B cell (primary cell): ENCODE measurements at regions not wholly inside any gene's neighbourhood (a gene's known extent, or its start where the extent isn't known, plus 50 kb on each side); places are given as distances from the start of the nearest gene placed in this dataset.

Experiments used
- ATAC-seq: fragments of 200-7000 bp; cut with Tn5 transposase; one replicate; pipeline ENCODE4 v1.10.0; 2021; ENCODE audit warnings: low read depth, mild to moderate bottlenecking, moderate number of reproducible peaks, moderate library complexity
- CTCF ChIA-PET: fragments of 350-600 bp; sonication (Branson Sonifier 250); formaldehyde crosslinking; loops from one replicate; lab custom pipeline; 2021; ENCODE audit warnings: antibody characterized with exemption, inconsistent platforms; lab: Charles Lee
- POLR2A ChIA-PET: fragments of 350-600 bp; sonication (Branson Sonifier 250); formaldehyde crosslinking; loops from one replicate; lab custom pipeline; 2021; ENCODE audit warnings: antibody characterized with exemption; lab: Charles Lee
- DNase-seq: peaks from one replicate; pipeline ENCODE4 v3.0.0; 2013
- H2AFZ ChIP-seq: 2 replicates; pipeline ENCODE4 v1.6.1; 2012; ENCODE audit warnings: mild to moderate bottlenecking, low read depth, low read length; ENCODE audit not compliant: insufficient read depth, poor library complexity, severe bottlenecking
- H3K27ac ChIP-seq, 2 donors: 1 replicate in 1 of 2; 2 replicates in 1 of 2; pipeline ENCODE4 v1.5.1; 2012 to 2013; ENCODE audit warnings: low read length in 2 of 2, mild to moderate bottlenecking in 2 of 2, moderate library complexity in 1 of 2
- H3K27me3 ChIP-seq, 4 experiments: fragments of 200-600 bp in 1 of 4; sonication (generic) in 1 of 4; replicated peaks in 1 of 4; 1 replicate in 2 of 4; 2 replicates in 2 of 4; pipeline versions ENCODE4 v1.6.1 to v1.7.0; 2013 to 2016; ENCODE audit warnings: low read length in 3 of 4, mild to moderate bottlenecking in 2 of 4, mixed read lengths in 1 of 4, moderate library complexity in 1 of 4; ENCODE audit not compliant: insufficient read depth in 4 of 4, control insufficient read depth in 3 of 4; ENCODE audit errors: control extremely low read depth in 1 of 4
- H3K36me3 ChIP-seq, 2 experiments: replicated peaks in 1 of 2; 1 replicate in 1 of 2; 2 replicates in 1 of 2; pipeline versions ENCODE4 v1.6.1 to v1.7.1; 2013; ENCODE audit warnings: low read length in 1 of 2; ENCODE audit not compliant: insufficient read depth in 2 of 2, control insufficient read depth in 1 of 2; ENCODE audit errors: control extremely low read depth in 1 of 2, extremely low read depth in 1 of 2
- H3K4me1 ChIP-seq, 2 donors: fragments of 200-600 bp in 1 of 2; sonication (generic) in 1 of 2; 1 replicate in 1 of 2; 2 replicates in 1 of 2; pipeline versions ENCODE4 v1.5.1 to v1.6.1; 2013 to 2017; ENCODE audit warnings: low read length in 2 of 2; ENCODE audit not compliant: control insufficient read depth in 2 of 2, insufficient read depth in 2 of 2
- H3K4me2 ChIP-seq: replicated peaks from 2 replicates; pipeline ENCODE3; 2012; ENCODE audit warnings: mild to moderate bottlenecking, low read depth, low read length; ENCODE audit not compliant: poor library complexity, severe bottlenecking
- H3K4me3 ChIP-seq, 5 experiments: fragments of 200-600 bp in 1 of 5; sonication (generic) in 1 of 5; 1 replicate in 3 of 5; 2 replicates in 2 of 5; pipeline versions ENCODE4 v1.5.1 to v1.7.0; 2011 to 2016; ENCODE audit warnings: low read length in 4 of 5, mild to moderate bottlenecking in 4 of 5, low read depth in 2 of 5, control low read depth in 1 of 5, moderate library complexity in 1 of 5; ENCODE audit not compliant: insufficient read depth in 1 of 5; ENCODE audit errors: control extremely low read depth in 1 of 5, extremely low read depth in 1 of 5
- H3K79me2 ChIP-seq: fragments of 200-600 bp; sonication (generic); one replicate; pipeline ENCODE4 v1.6.0; 2016; ENCODE audit warnings: low read length; ENCODE audit not compliant: control insufficient read depth, insufficient read depth
- H3K9ac ChIP-seq: fragments of 200-600 bp; sonication (generic); 2 replicates; pipeline ENCODE4 v1.6.1; 2017; ENCODE audit warnings: mild to moderate bottlenecking, low read length, moderate library complexity
- H3K9me3 ChIP-seq, 3 donors: one replicate each; pipeline versions ENCODE4 v1.6.1 to v1.7.1; 2013; ENCODE audit warnings: low read length in 2 of 3; ENCODE audit not compliant: control insufficient read depth in 2 of 3, insufficient read depth in 1 of 3; ENCODE audit errors: control extremely low read depth in 1 of 3
- H4K20me1 ChIP-seq: 2 replicates; pipeline ENCODE4 v1.6.0; 2012; ENCODE audit warnings: mild to moderate bottlenecking, low read length; ENCODE audit not compliant: insufficient read depth, control insufficient read depth, poor library complexity, severe bottlenecking
- H3K27ac Mint-ChIP-seq: one replicate; pipeline ENCODE4 v1.8.0; 2021; ENCODE audit warnings: mixed read lengths
- H3K27me3 Mint-ChIP-seq: one replicate; pipeline ENCODE4 v1.8.0; 2021; ENCODE audit warnings: mixed read lengths
- H3K4me1 Mint-ChIP-seq: one replicate; pipeline ENCODE4 v1.8.0; 2021; ENCODE audit warnings: mixed read lengths
- H3K4me3 Mint-ChIP-seq: one replicate; pipeline ENCODE4 v1.8.0; 2021; ENCODE audit warnings: mixed read lengths
- H3K9me3 Mint-ChIP-seq: one replicate; pipeline ENCODE4 v1.8.0; 2022; ENCODE audit warnings: mixed read lengths; ENCODE audit not compliant: insufficient read depth
- CTCF ChIP-seq: fragments of 200-600 bp; IDR thresholded peaks from one replicate; pipeline ENCODE4 v1.8.0; 2022; ENCODE audit warnings: antibody characterized with exemption, mild to moderate bottlenecking
- EZH2 ChIP-seq: IDR thresholded peaks from 2 replicates; pipeline ENCODE4 v1.6.1; 2012; ENCODE audit warnings: borderline replicate concordance, low read depth, mild to moderate bottlenecking, moderate library complexity, low read length; ENCODE audit not compliant: insufficient read depth, poor library complexity, severe bottlenecking
- WGBS: methylation state at CpG from one replicate; pipeline ENCODE4 v1.1.5; 2013; ENCODE audit warnings: missing lambda C conversion rate; ENCODE audit not compliant: insufficient coverage; 5-methylcytosine and 5-hydroxymethylcytosine counted together
- intact Hi-C: fragments of 100-400 bp; cut with micrococcal nuclease; formaldehyde crosslinking; loops from one replicate; pipeline ENCODE4 v1.10.0; 2022

GRCh38 chr18:77658299-77658662 lies 408.6 kb downstream of the GALR1 start:
- intact Hi-C loops: no loop called here
- ATAC-seq (no peak), DNase-seq (no peak)
- no peaks in the 10 kb centered on the region for H4K20me1 ChIP-seq
- ChIA-PET CTCF (no interaction called here), POLR2A (no interaction called here)
- H3K27me3 ChIP-seq: peaks cover 0 to 4% (median 0%) of the 10 kb centered on the region in 4 experiments
- H3K79me2 ChIP-seq: no peaks in the 10 kb centered on the region
- TF ChIP-seq CTCF: no peak
- no peak for TF ChIP-seq EZH2
- H3K9ac ChIP-seq: no peak overlapping the region
- Mint-ChIP-seq H3K4me1 (no peaks in the 10 kb centered on the region), H3K9me3 (no peaks in the 10 kb centered on the region), H3K27me3 (peaks cover 11% of the 10 kb centered on the region), H3K27ac (no peak overlapping the region), H3K4me3 (no peak overlapping the region)
- WGBS: 68% methylated on average over 7 of the region's 7 CpGs
- no peak overlapping the region for H2AFZ ChIP-seq
- no peak overlapping the region for H3K4me2 ChIP-seq
- no peaks in the 10 kb centered on the region for H3K4me1 ChIP-seq
- H3K27ac ChIP-seq: no peak overlapping the region
- no peaks in the 10 kb centered on the region for H3K36me3 ChIP-seq
- no peaks in the 10 kb centered on the region for H3K9me3 ChIP-seq
- H3K4me3 ChIP-seq: no peak overlapping the region

- H4K20me1 ChIP-seq: no peaks in the 10 kb centered on the region
- H3K36me3 ChIP-seq: no peaks in the 10 kb centered on the region
- TF ChIP-seq CTCF (no peak), EZH2 (no peak)
- no peaks in the 10 kb centered on the region for H3K79me2 ChIP-seq
- H3K9me3 ChIP-seq: no peaks in the 10 kb centered on the region
- no peak overlapping the region for H3K27ac ChIP-seq
- H3K27me3 ChIP-seq: peaks cover 0 to 1% (median 0%) of the 10 kb centered on the region in 4 experiments
- H3K27ac Mint-ChIP-seq: no peak overlapping the region
- ChIA-PET CTCF (interaction anchor here (1.0 kb wide), 1 partner anchor 8 kb away, joined by 3 read pairs; no protein-coding TSS in a partner anchor), POLR2A (no interaction called here)
- H3K9ac ChIP-seq: no peak overlapping the region
- no peak overlapping the region for H3K4me3 ChIP-seq
- WGBS: 81% methylated on average over 5 of the region's 5 CpGs
- H3K9me3 Mint-ChIP-seq: no peaks in the 10 kb centered on the region
- no peak overlapping the region for H2AFZ ChIP-seq
- no peak for ATAC-seq
- no peaks in the 10 kb centered on the region for H3K4me1 ChIP-seq
- H3K4me2 ChIP-seq: no peak overlapping the region
- intact Hi-C loops: no loop called here
- H3K4me1 Mint-ChIP-seq: no peaks in the 10 kb centered on the region
- no peak for DNase-seq
- peaks cover 8% of the 10 kb centered on the region for H3K27me3 Mint-ChIP-seq
- H3K4me3 Mint-ChIP-seq: no peak overlapping the region
Measured at GRCh38 chr18:77658751-77659448, 409.3 kb downstream of the GALR1 start.
